ENCODE measurements at regions not wholly inside any gene's neighbourhood (a gene's known extent, or its start where the extent isn't known, plus 50 kb on each side); places are given as distances from the start of the nearest gene placed in this dataset.

DNA sequence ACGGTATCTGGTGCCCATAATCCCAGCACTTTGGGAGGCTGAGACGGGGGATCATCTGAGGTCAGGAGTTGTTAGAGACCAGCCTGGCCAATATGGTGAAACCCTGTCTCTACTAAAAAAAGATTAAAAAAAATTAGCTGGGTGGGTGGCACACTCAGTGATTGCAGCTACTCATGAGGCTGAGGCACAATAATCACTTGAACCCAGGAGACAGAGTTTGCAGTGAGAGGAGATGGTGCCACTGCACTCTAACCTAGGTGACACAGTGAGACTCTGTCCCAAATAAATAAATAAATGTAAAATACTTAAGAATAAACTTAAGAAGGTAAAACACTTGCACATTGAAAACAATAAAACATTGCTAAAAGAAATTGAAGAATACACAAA, 90.4 kb downstream of the ZNF280B start (continued):
- TF ChIP-seq, protein P1, sequence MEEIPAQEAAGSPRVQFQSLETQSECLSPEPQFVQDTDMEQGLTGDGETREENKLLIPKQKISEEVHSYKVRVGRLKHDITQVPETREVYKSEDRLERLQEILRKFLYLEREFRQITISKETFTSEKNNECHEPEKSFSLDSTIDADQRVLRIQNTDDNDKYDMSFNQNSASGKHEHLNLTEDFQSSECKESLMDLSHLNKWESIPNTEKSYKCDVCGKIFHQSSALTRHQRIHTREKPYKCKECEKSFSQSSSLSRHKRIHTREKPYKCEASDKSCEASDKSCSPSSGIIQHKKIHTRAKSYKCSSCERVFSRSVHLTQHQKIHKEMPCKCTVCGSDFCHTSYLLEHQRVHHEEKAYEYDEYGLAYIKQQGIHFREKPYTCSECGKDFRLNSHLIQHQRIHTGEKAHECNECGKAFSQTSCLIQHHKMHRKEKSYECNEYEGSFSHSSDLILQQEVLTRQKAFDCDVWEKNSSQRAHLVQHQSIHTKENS (CRISPR knock-in tag; IDR thresholded peaks at IDR 0.05): no peak
- TF ChIP-seq EZH2 (IDR thresholded peaks at IDR 0.05; ENCODE audit: borderline replicate concordance, low read depth, low read length) (no peak), HEY1 (CRISPR knock-in tag; IDR thresholded peaks at IDR 0.05; ENCODE audit: borderline replicate concordance) (0 out of 2 replicates have a peak, but pooled peaks have one; percentile 60), ZFP1 (CRISPR knock-in tag; IDR thresholded peaks at IDR 0.05) (peak; percentile 29; the same call in 1 of the 2 replicates), CHD4 (IDR thresholded peaks at IDR 0.05; ENCODE audit: insufficient read depth, insufficient replicate concordance, low read depth, low read length, poor library complexity, severe bottlenecking) (no peak), KAT7 (CRISPR knock-in tag; IDR thresholded peaks at IDR 0.05; ENCODE audit: borderline replicate concordance) (no peak), PRMT5 (CRISPR knock-in tag; IDR thresholded peaks at IDR 0.05) (peak; percentile 56; the same call in 1 of the 2 replicates), TFAM (CRISPR knock-in tag; conservative IDR thresholded peaks at IDR 0.05) (no peak), ZNF696 (CRISPR knock-in tag; conservative IDR thresholded peaks at IDR 0.05) (no peak), KLF1 (tag; IDR thresholded peaks at IDR 0.05) (no peak), MEIS2 (IDR thresholded peaks at IDR 0.05; ENCODE audit: partially characterized antibody) (no peak), ZBTB17 (CRISPR knock-in tag; IDR thresholded peaks at IDR 0.05) (no peak), CSDE1 (IDR thresholded peaks at IDR 0.05) (no peak), ZNF75A (CRISPR knock-in tag; IDR thresholded peaks at IDR 0.05) (no peak), SRSF3 (IDR thresholded peaks at IDR 0.05; ENCODE audit: insufficient read depth, low read length) (no peak), SREBF1 (IDR thresholded peaks at IDR 0.05; ENCODE audit: borderline replicate concordance, low read depth, low read length) (no peak)
- TF ChIP-seq, protein P2, sequence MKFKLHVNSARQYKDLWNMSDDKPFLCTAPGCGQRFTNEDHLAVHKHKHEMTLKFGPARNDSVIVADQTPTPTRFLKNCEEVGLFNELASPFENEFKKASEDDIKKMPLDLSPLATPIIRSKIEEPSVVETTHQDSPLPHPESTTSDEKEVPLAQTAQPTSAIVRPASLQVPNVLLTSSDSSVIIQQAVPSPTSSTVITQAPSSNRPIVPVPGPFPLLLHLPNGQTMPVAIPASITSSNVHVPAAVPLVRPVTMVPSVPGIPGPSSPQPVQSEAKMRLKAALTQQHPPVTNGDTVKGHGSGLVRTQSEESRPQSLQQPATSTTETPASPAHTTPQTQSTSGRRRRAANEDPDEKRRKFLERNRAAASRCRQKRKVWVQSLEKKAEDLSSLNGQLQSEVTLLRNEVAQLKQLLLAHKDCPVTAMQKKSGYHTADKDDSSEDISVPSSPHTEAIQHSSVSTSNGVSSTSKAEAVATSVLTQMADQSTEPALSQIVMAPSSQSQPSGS (CRISPR knock-in tag; IDR thresholded peaks at IDR 0.05): no peak
- TF ChIP-seq, protein P3, sequence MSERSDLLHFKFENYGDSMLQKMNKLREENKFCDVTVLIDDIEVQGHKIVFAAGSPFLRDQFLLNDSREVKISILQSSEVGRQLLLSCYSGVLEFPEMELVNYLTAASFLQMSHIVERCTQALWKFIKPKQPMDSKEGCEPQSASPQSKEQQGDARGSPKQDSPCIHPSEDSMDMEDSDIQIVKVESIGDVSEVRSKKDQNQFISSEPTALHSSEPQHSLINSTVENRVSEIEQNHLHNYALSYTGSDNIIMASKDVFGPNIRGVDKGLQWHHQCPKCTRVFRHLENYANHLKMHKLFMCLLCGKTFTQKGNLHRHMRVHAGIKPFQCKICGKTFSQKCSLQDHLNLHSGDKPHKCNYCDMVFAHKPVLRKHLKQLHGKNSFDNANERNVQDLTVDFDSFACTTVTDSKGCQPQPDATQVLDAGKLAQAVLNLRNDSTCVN (CRISPR knock-in tag; IDR thresholded peaks at IDR 0.05): no peak
- TF ChIP-seq, protein P4, sequence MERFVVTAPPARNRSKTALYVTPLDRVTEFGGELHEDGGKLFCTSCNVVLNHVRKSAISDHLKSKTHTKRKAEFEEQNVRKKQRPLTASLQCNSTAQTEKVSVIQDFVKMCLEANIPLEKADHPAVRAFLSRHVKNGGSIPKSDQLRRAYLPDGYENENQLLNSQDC (CRISPR knock-in tag; IDR thresholded peaks at IDR 0.05): no peak
- TF ChIP-seq, protein P5, sequence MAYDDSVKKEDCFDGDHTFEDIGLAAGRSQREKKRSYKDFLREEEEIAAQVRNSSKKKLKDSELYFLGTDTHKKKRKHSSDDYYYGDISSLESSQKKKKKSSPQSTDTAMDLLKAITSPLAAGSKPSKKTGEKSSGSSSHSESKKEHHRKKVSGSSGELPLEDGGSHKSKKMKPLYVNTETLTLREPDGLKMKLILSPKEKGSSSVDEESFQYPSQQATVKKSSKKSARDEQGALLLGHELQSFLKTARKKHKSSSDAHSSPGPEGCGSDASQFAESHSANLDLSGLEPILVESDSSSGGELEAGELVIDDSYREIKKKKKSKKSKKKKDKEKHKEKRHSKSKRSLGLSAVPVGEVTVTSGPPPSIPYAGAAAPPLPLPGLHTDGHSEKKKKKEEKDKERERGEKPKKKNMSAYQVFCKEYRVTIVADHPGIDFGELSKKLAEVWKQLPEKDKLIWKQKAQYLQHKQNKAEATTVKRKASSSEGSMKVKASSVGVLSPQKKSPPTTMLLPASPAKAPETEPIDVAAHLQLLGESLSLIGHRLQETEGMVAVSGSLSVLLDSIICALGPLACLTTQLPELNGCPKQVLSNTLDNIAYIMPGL (CRISPR knock-in tag; IDR thresholded peaks at IDR 0.05): no peak
- TF ChIP-seq, protein P6, sequence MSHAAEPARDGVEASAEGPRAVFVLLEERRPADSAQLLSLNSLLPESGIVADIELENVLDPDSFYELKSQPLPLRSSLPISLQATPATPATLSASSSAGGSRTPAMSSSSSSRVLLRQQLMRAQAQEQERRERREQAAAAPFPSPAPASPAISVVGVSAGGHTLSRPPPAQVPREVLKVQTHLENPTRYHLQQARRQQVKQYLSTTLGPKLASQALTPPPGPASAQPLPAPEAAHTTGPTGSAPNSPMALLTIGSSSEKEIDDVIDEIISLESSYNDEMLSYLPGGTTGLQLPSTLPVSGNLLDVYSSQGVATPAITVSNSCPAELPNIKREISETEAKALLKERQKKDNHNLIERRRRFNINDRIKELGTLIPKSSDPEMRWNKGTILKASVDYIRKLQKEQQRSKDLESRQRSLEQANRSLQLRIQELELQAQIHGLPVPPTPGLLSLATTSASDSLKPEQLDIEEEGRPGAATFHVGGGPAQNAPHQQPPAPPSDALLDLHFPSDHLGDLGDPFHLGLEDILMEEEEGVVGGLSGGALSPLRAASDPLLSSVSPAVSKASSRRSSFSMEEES (CRISPR knock-in tag; IDR thresholded peaks at IDR 0.05): peak; percentile 11; the same call in 1 of the 2 replicates
- TF ChIP-seq, protein P7, sequence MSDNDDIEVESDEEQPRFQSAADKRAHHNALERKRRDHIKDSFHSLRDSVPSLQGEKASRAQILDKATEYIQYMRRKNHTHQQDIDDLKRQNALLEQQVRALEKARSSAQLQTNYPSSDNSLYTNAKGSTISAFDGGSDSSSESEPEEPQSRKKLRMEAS (CRISPR knock-in tag; IDR thresholded peaks at IDR 0.05): no peak
